Astrocyte (in vitro differentiated cells and primary cell): ENCODE measurements at regions not wholly inside any gene's neighbourhood (a gene's known extent, or its start where the extent isn't known, plus 50 kb on each side); places are given as distances from the start of the nearest gene placed in this dataset.

Experiments used
- DNase-seq: peaks from one replicate; pipeline ENCODE4 v3.0.0-alpha.2; 2010; ENCODE audit warnings: low read depth
- FAIRE-seq: peaks from 2 replicates; lab custom pipeline; 2011; peaks lifted over from hg19 to GRCh38; lab: Jason Lieb, UNC
- H2AFZ ChIP-seq: 2 replicates; pipeline ENCODE4 v1.6.0; 2012; ENCODE audit warnings: low read depth, low read length, inconsistent platforms
- H3K27ac ChIP-seq: 2 replicates; pipeline ENCODE4 v1.5.1; 2011; ENCODE audit warnings: low read depth, low read length, inconsistent platforms
- H3K27me3 ChIP-seq: 2 replicates; pipeline ENCODE4 v1.6.0; 2011; ENCODE audit warnings: low read length, inconsistent platforms; ENCODE audit not compliant: insufficient read depth
- H3K36me3 ChIP-seq: 2 replicates; pipeline ENCODE4 v1.5.1; 2011; ENCODE audit warnings: low read length, inconsistent platforms; ENCODE audit not compliant: insufficient read depth
- H3K4me1 ChIP-seq: 2 replicates; pipeline ENCODE4 v1.5.1; 2011; ENCODE audit warnings: low read length, inconsistent platforms; ENCODE audit not compliant: insufficient read depth
- H3K4me2 ChIP-seq: 2 replicates; pipeline ENCODE4 v1.6.0; 2012; ENCODE audit warnings: low read length, inconsistent platforms
- H3K4me3 ChIP-seq: 2 replicates; pipeline ENCODE4 v1.5.1; 2011; ENCODE audit warnings: low read depth, mild to moderate bottlenecking, low read length, inconsistent platforms; ENCODE audit not compliant: insufficient read depth
- H3K79me2 ChIP-seq: 2 replicates; pipeline ENCODE4 v1.6.0; 2012; ENCODE audit warnings: mild to moderate bottlenecking, low read length, inconsistent platforms; ENCODE audit not compliant: insufficient read depth
- H3K9ac ChIP-seq: 2 replicates; pipeline ENCODE4 v1.6.0; 2012; ENCODE audit warnings: mild to moderate bottlenecking, low read length, inconsistent platforms
- H3K9me3 ChIP-seq: 2 replicates; pipeline ENCODE4 v1.5.1; 2012; ENCODE audit warnings: low read depth, mild to moderate bottlenecking, low read length, inconsistent platforms; ENCODE audit not compliant: insufficient read depth
- H4K20me1 ChIP-seq: 2 replicates; pipeline ENCODE4 v1.6.0; 2012; ENCODE audit warnings: low read length, inconsistent platforms; ENCODE audit not compliant: insufficient read depth
- H3K27ac Mint-ChIP-seq: one replicate; pipeline ENCODE4 v1.8.0; 2021; ENCODE audit warnings: mild to moderate bottlenecking, mixed read lengths; ENCODE audit not compliant: unreplicated experiment
- H3K27me3 Mint-ChIP-seq: one replicate; pipeline ENCODE4 v1.8.0; 2021; ENCODE audit warnings: low read depth, mixed read lengths; ENCODE audit not compliant: unreplicated experiment
- H3K36me3 Mint-ChIP-seq: one replicate; pipeline ENCODE4 v1.8.0; 2021; ENCODE audit warnings: low read depth, mixed read lengths; ENCODE audit not compliant: unreplicated experiment
- H3K4me1 Mint-ChIP-seq: one replicate; pipeline ENCODE4 v1.8.0; 2021; ENCODE audit warnings: low read depth, mixed read lengths; ENCODE audit not compliant: unreplicated experiment
- H3K4me3 Mint-ChIP-seq: one replicate; pipeline ENCODE4 v1.8.0; 2021; ENCODE audit warnings: mild to moderate bottlenecking, moderate library complexity, mixed read lengths; ENCODE audit not compliant: unreplicated experiment
- H3K9me3 Mint-ChIP-seq: one replicate; pipeline ENCODE4 v1.8.0; 2021; ENCODE audit warnings: mild to moderate bottlenecking, mixed read lengths; ENCODE audit not compliant: unreplicated experiment
- CTCF ChIP-seq: IDR thresholded peaks from 2 replicates; pipeline ENCODE4 v1.5.1; 2011; ENCODE audit warnings: low read depth, mild to moderate bottlenecking, inconsistent platforms, low read length, moderate library complexity; ENCODE audit not compliant: insufficient read depth
- EZH2 ChIP-seq: IDR thresholded peaks from 2 replicates; pipeline ENCODE4 v1.6.1; 2012; ENCODE audit warnings: mild to moderate bottlenecking, low read length, inconsistent platforms; ENCODE audit not compliant: insufficient read depth

GRCh38 chr15:70486451-70487386 is 276.6 kb downstream of the UACA start:
- peaks cover 69% of the 10 kb centered on the region for H3K27me3 Mint-ChIP-seq
- peak overlapping the region; percentile 20 for H3K27ac ChIP-seq
- peak overlapping the region; percentile 5 for H3K4me3 ChIP-seq

GRCh38 chr15:70486012-70486411 is 277.3 kb downstream of the UACA start:
- no peak overlapping the region for H3K27ac Mint-ChIP-seq
- Histone ChIP-seq H3K4me3 (peak overlapping the region; percentile 5), H3K27ac (peak overlapping the region; percentile 20), H3K79me2 (no peaks in the 10 kb centered on the region), H4K20me1 (peaks cover 8% of the 10 kb centered on the region), H3K4me2 (peak overlapping the region; percentile 61), H3K4me1 (peaks cover 14% of the 10 kb centered on the region), H3K9ac (no peak overlapping the region), H3K36me3 (no peaks in the 10 kb centered on the region), H2AFZ (no peak overlapping the region), H3K9me3 (peaks cover 5% of the 10 kb centered on the region), H3K27me3 (peaks cover 45% of the 10 kb centered on the region)
- TF ChIP-seq CTCF = no peak
- TF ChIP-seq EZH2 = no peak
- peaks cover 5% of the 10 kb centered on the region for H3K36me3 Mint-ChIP-seq
- DNase-seq (no peak), FAIRE-seq (no peak)
- peak overlapping the region; percentile 30 for H3K4me3 Mint-ChIP-seq
- H3K27me3 Mint-ChIP-seq = peaks cover 69% of the 10 kb centered on the region
- peaks cover 3% of the 10 kb centered on the region for H3K9me3 Mint-ChIP-seq
- peaks cover 11% of the 10 kb centered on the region for H3K4me1 Mint-ChIP-seq

More at GRCh38 chr15:70486451-70487386, 276.6 kb downstream of the UACA start:
- Mint-ChIP-seq H3K4me3 (peak overlapping the region; percentile 30), H3K27ac (peak overlapping the region; percentile 31), H3K36me3 (peaks cover 5% of the 10 kb centered on the region), H3K4me1 (peaks cover 18% of the 10 kb centered on the region), H3K9me3 (peaks cover 3% of the 10 kb centered on the region)
- peaks cover 21% of the 10 kb centered on the region for H3K4me1 ChIP-seq
- no peaks in the 10 kb centered on the region for H3K79me2 ChIP-seq
- FAIRE-seq = no peak
- H3K36me3 ChIP-seq = no peaks in the 10 kb centered on the region
- DNase-seq = peak; percentile 96
- peaks cover 45% of the 10 kb centered on the region for H3K27me3 ChIP-seq
- H3K9me3 ChIP-seq = peaks cover 5% of the 10 kb centered on the region
- peak overlapping the region; percentile 61 for H3K4me2 ChIP-seq
- no peak overlapping the region for H2AFZ ChIP-seq
- H3K9ac ChIP-seq = no peak overlapping the region
- peaks cover 8% of the 10 kb centered on the region for H4K20me1 ChIP-seq
- TF ChIP-seq CTCF = no peak
- TF ChIP-seq EZH2 = no peak
